ENCODE measurements at regions not wholly inside any gene's neighbourhood (a gene's known extent, or its start where the extent isn't known, plus 50 kb on each side); places are given as distances from the start of the nearest gene placed in this dataset.
A peak's percentile ranks its signal among the peaks of the same experiment; 100 is the strongest.

DNA sequence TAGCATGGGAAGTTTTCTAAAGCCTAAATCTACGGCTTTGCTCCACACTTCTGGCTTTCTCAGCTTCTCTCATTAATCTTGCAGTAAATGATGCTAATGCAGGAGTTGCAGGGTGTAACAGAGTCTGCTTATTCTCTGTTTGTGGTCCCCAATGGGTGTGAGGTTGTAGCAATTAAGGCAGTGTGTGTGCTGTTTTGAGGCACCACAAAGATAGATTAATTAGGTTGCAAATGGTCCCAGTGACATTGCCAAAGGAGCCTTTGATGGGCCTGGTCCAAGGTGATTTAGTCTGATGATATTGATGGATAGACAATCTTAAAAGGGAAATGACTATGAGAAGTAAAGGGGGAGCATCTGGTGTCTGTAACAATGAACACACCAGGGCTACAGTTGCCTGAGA lies 1313.7 kb upstream of the CDH8 start:
- TF ChIP-seq, protein P1, sequence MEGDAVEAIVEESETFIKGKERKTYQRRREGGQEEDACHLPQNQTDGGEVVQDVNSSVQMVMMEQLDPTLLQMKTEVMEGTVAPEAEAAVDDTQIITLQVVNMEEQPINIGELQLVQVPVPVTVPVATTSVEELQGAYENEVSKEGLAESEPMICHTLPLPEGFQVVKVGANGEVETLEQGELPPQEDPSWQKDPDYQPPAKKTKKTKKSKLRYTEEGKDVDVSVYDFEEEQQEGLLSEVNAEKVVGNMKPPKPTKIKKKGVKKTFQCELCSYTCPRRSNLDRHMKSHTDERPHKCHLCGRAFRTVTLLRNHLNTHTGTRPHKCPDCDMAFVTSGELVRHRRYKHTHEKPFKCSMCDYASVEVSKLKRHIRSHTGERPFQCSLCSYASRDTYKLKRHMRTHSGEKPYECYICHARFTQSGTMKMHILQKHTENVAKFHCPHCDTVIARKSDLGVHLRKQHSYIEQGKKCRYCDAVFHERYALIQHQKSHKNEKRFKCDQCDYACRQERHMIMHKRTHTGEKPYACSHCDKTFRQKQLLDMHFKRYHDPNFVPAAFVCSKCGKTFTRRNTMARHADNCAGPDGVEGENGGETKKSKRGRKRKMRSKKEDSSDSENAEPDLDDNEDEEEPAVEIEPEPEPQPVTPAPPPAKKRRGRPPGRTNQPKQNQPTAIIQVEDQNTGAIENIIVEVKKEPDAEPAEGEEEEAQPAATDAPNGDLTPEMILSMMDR (IDR thresholded peaks at IDR 0.05) = no peak
- no peak for TF ChIP-seq POLR2A (IDR thresholded peaks at IDR 0.05)
- 63 to 81% (median 77%) methylated on average over 1 of the region's 1 CpG for WGBS, 4 donors

DNA sequence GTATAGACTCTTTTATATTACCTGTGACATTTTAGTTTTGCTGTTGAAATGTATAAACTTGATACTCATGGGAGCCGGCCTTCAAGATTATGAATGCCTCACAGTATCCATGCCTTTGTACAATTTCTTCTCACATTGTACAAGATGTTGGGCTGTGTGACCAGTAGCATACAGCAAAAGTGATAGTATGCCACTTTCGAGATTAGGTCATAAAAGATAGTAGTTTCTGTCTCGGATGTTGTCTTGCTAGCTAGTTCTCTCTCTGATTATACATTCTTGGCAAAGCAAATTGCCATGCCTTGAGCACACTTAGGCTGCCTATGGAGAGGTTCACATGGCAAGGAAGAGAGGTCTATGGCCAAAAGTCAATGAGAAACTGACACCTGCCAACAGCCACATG lies 1309.8 kb upstream of the CDH8 start:
- DNase-seq = no peak
- Histone ChIP-seq H3K27ac (no peak overlapping the region), H3K36me3 (no peaks in the 10 kb centered on the region), H3K4me1 (no peaks in the 10 kb centered on the region), H3K27me3 (no peaks in the 10 kb centered on the region), H3K9me3 (no peaks in the 10 kb centered on the region), H3K4me3 (no peak overlapping the region)
- ATAC-seq = no peak
- TF ChIP-seq, protein P1 (IDR thresholded peaks at IDR 0.05) = no peak
- no peak for TF ChIP-seq POLR2A (IDR thresholded peaks at IDR 0.05)
- intact Hi-C loops (cut with DNase I) = no loop called here
- WGBS, 4 donors = 66 to 79% (median 67%) methylated on average over 3 of the region's 3 CpGs

More for the DNA sequence above, 1313.7 kb upstream of the CDH8 start:
- H3K27ac ChIP-seq = no peak overlapping the region
- H3K36me3 ChIP-seq = no peaks in the 10 kb centered on the region
- no peaks in the 10 kb centered on the region for H3K27me3 ChIP-seq
- no peaks in the 10 kb centered on the region for H3K9me3 ChIP-seq
- ATAC-seq (no peak), DNase-seq (no peak)
- intact Hi-C loops (cut with DNase I) = no loop called here
- no peaks in the 10 kb centered on the region for H3K4me1 ChIP-seq
- H3K4me3 ChIP-seq = no peak overlapping the region

DNA sequence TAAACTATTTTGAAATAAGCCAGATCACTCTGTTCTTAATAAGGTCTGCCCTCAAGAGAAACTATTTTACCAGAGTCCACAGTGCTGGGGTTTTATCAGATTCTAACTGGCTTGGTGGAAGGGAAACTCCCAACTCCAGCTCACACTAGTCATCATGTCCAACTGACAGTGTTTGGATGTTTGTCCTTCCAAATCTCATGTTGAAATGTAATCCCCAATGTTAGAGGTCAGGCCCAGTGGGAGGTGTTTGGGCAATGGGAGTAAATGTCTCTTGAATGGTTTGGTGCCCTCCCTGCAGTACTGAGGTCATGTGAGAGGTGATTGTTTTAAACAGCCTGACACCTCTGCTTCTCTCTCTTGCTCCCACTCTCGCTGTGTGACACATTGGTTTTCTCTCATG lies 1301.0 kb upstream of the CDH8 start:
- Histone ChIP-seq H3K4me1 (no peaks in the 10 kb centered on the region), H3K36me3 (no peaks in the 10 kb centered on the region), H3K9me3 (peaks cover 0 to 11% (median 0%) of the 10 kb centered on the region in 12 donors), H3K4me3 (no peak overlapping the region), H3K27me3 (no peaks in the 10 kb centered on the region), H3K27ac (no peak overlapping the region)
- WGBS, 4 donors = 50 to 83% (median 62%) methylated on average over 1 of the region's 1 CpG
- ATAC-seq (peak in 1 of 4 donors; percentile 24), DNase-seq (no peak)
- intact Hi-C loops (cut with DNase I) = no loop called here
- TF ChIP-seq POLR2A (IDR thresholded peaks at IDR 0.05) = no peak
- TF ChIP-seq, protein P1 (IDR thresholded peaks at IDR 0.05) = no peak

DNA sequence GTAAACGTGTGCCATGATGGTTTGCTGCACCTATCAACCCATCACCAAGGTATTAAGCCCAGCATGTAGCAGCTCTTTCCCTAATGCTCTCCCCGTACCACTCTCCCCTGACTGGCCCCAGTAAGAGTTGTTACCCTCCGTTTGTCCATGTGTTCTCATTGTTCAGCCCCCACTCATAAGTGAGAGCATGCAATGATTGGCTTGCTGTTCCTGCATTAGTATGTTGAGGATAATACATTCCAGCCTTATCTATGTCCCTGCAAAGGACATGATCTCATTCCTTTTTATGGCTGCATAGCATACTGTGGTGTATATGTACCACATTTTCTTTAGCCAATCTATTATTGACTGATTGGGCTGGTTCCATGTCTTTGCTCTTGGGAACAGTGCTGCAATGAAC lies 1294.9 kb upstream of the CDH8 start:
- DNase-seq (no peak), ATAC-seq (peak in 2 of 4 donors; percentile 51 to 52)
- Histone ChIP-seq H3K27me3 (no peaks in the 10 kb centered on the region), H3K4me1 (peaks cover 0 to 6% (median 0%) of the 10 kb centered on the region in 12 donors), H3K4me3 (no peak overlapping the region), H3K36me3 (no peaks in the 10 kb centered on the region), H3K9me3 (no peaks in the 10 kb centered on the region), H3K27ac (no peak overlapping the region)
- WGBS, 4 donors = 46 to 62% (median 61%) methylated on average over 3 of the region's 3 CpGs
- TF ChIP-seq, protein P1 (IDR thresholded peaks at IDR 0.05) = no peak
- no peak for TF ChIP-seq POLR2A (IDR thresholded peaks at IDR 0.05)
- intact Hi-C loops (cut with DNase I) = no loop called here
